ENCODE measurements at regions not wholly inside any gene's neighbourhood (a gene's known extent, or its start where the extent isn't known, plus 50 kb on each side); places are given as distances from the start of the nearest gene placed in this dataset.
A peak's percentile ranks its signal among the peaks of the same experiment; 100 is the strongest.
"Not testable (repeated sequence)": the region's sequence is repeated elsewhere in the genome, so short reads cannot be mapped to it uniquely, and the experiment has no call there.

DNA sequence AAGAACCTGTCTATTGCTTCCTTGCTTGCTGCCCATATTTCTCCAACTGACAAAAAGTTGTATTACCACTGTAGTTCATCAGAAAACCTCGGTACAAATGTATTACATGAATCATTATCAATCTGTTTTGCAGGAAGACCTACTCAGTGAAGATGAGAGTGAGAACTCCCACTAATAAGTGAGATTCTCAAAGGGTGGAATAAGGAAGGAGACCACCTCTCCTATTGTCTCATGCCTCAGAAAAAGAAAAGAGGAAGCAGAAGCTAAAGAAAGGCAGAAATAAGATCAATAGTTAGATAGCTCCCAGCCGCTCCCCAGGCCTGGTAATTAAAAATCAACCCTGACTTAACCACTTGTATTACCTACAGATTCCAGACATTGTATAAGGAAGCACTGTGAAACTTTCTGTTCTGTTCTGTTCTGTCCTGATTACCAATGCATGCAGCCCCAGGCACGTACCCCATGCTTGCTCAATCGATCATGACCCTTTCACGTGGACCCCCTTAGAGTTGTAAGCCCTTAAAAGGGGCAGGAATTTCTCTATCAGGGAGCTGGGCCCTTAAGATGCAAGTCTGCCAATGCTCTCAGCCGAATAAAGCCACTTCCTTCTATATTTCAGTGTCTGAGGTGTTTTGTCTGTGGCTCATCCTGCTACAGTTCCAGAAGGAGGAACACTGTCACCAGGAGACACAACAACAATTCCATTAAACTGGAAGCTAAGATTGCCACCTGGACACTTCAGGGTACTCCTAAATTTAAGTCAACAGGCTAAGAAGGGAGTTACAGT is 152.5 kb upstream of the COX7C start:
- H3K4me2 ChIP-seq (ENCODE audit: insufficient read depth, low read length): no peak overlapping the region
- no peaks in the 10 kb centered on the region for H3K36me3 ChIP-seq (ENCODE audit: control insufficient read depth, insufficient read depth, low read length)
- H3K27me3 ChIP-seq (ENCODE audit: control insufficient read depth in 2 of 2, insufficient read depth in 2 of 2, low read length in 2 of 2): no peaks in the 10 kb centered on the region
- no TSS peak for BruUV-seq (replicated peaks)
- peaks cover 7% of the 10 kb centered on the region; the same call in 1 of the 2 replicates for H3K9me3 ChIP-seq (replicated peaks; ENCODE audit: control insufficient read depth, insufficient read depth, low read depth, low read length)
- FAIRE-seq (no peak), ATAC-seq (no peak), DNase-seq (ENCODE audit: extremely low read depth in 1 of 4, low spot score in 3 of 4) (no peak)
- ChIA-PET CTCF (ENCODE audit: low intra/inter-chr PET ratio) (no interaction called here), POLR2A (no interaction called here)
- no peak overlapping the region for H3K4me3 ChIP-seq
- H3K79me2 ChIP-seq (ENCODE audit: control insufficient read depth, insufficient read depth, low read length): no peaks in the 10 kb centered on the region
- no peaks in the 10 kb centered on the region for H3K4me1 ChIP-seq (replicated peaks in 1 of 2; ENCODE audit: control insufficient read depth in 2 of 2, insufficient read depth in 2 of 2, low read length in 2 of 2)
- intact Hi-C loops (cut with micrococcal nuclease): no loop called here
- no peak for TF ChIP-seq ZNF140 (CRISPR knock-in tag; IDR thresholded peaks at IDR 0.05)
- peak; percentile 72; the same call in 1 of the 2 replicates for TF ChIP-seq CBX5 (IDR thresholded peaks at IDR 0.05; ENCODE audit: borderline replicate concordance, low read depth)
- peak in 1 of 2 experiments; percentile 74; a peak in 2 of 3 replicates for TF ChIP-seq CBX3 (IDR thresholded peaks at IDR 0.05; ENCODE audit: borderline replicate concordance in 1 of 2, low read length in 2 of 2)
- no peak for TF ChIP-seq RBBP5 (IDR thresholded peaks at IDR 0.05; ENCODE audit: borderline replicate concordance, insufficient read depth, low read length, poor library complexity, severe bottlenecking)
- TF ChIP-seq ZNF124 (CRISPR knock-in tag; IDR thresholded peaks at IDR 0.05): peak; percentile 97
- peak; percentile 75; the same call in 1 of the 2 replicates for TF ChIP-seq TRIM28 (IDR thresholded peaks at IDR 0.05)
- H4K20me1 ChIP-seq (replicated peaks; ENCODE audit: control insufficient read depth, insufficient read depth, low read length): no peaks in the 10 kb centered on the region
- WGBS (ENCODE audit: insufficient coverage, low coverage, missing lambda C conversion rate): 19% methylated on average over 6 of the region's 6 CpGs
- no peak overlapping the region for H2AFZ ChIP-seq (ENCODE audit: low read depth, low read length)
- in situ Hi-C loops (cut with MboI): no loop called here
- no peak overlapping the region for H3K9ac ChIP-seq (ENCODE audit: insufficient read depth in 1 of 2, low read depth in 2 of 2, low read length in 2 of 2)
- H3K27ac ChIP-seq (ENCODE audit: extremely low read depth, low read depth, low read length): no peak overlapping the region
- no peaks in the 10 kb centered on the region for H3K9me1 ChIP-seq (ENCODE audit: control insufficient read depth, insufficient read depth, low read length)

DNA sequence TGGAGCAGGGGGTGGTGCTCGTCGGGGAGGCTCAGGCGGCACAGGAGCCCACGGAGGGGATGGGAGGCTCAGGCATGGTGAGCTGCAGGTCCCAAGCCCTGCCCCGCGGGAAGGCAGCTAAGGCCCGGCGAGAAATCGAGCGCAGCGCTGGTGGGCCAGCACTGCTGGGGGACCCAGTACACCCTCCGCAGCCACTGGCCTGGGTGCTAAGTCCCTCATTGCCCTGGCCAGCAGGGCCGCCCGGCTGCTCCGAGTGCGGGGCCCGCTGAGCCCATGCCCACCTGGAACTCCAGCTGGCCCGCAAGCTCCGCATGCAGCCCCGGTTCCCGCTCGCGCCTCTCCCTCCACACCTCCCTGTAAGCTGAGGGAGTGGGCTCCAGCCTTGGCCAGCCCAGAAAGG is 151.0 kb upstream of the COX7C start:
- ATAC-seq; FAIRE-seq; BruUV-seq (replicated peaks); H2AFZ ChIP-seq (ENCODE audit: low read depth, low read length); H3K79me2 ChIP-seq (ENCODE audit: control insufficient read depth, insufficient read depth, low read length); DNase-seq (ENCODE audit: extremely low read depth in 1 of 4, low spot score in 3 of 4); H3K27me3 ChIP-seq (ENCODE audit: control insufficient read depth in 2 of 2, insufficient read depth in 2 of 2, low read length in 2 of 2); H3K4me3 ChIP-seq; intact Hi-C loops (cut with micrococcal nuclease); H3K27ac ChIP-seq (ENCODE audit: extremely low read depth, low read depth, low read length); POLR2A ChIA-PET; H3K9me1 ChIP-seq (ENCODE audit: control insufficient read depth, insufficient read depth, low read length); H3K9ac ChIP-seq (ENCODE audit: insufficient read depth in 1 of 2, low read depth in 2 of 2, low read length in 2 of 2); H4K20me1 ChIP-seq (replicated peaks; ENCODE audit: control insufficient read depth, insufficient read depth, low read length); H3K36me3 ChIP-seq (ENCODE audit: control insufficient read depth, insufficient read depth, low read length); CTCF ChIA-PET (ENCODE audit: low intra/inter-chr PET ratio); in situ Hi-C loops (cut with MboI); H3K4me2 ChIP-seq (ENCODE audit: insufficient read depth, low read length); H3K9me3 ChIP-seq (replicated peaks; ENCODE audit: control insufficient read depth, insufficient read depth, low read depth, low read length); H3K4me1 ChIP-seq (replicated peaks in 1 of 2; ENCODE audit: control insufficient read depth in 2 of 2, insufficient read depth in 2 of 2, low read length in 2 of 2): not testable (repeated sequence)
- WGBS (ENCODE audit: insufficient coverage, low coverage, missing lambda C conversion rate): 59% methylated on average over 6 of the region's 23 CpGs
